Naive thymus-derived CD4-positive, alpha-beta T cell (primary cell): ENCODE measurements at regions not wholly inside any gene's neighbourhood (a gene's known extent, or its start where the extent isn't known, plus 50 kb on each side); places are given as distances from the start of the nearest gene placed in this dataset.
"Not testable (repeated sequence)": the region's sequence is repeated elsewhere in the genome, so short reads cannot be mapped to it uniquely, and the experiment has no call there.

Source experiments
- ATAC-seq: fragments of 150-1000 bp; cut with Tn5 transposase; 2 replicates; pipeline ENCODE4 v1.10.0; 2021; ENCODE audit warnings: mild to moderate bottlenecking, moderate library complexity
- CTCF ChIA-PET: fragments of 350-600 bp; sonication (Branson Sonifier 250); formaldehyde crosslinking; loops from one replicate; lab custom pipeline; 2021; ENCODE audit warnings: antibody characterized with exemption; lab: Charles Lee
- POLR2A ChIA-PET: fragments of 350-600 bp; sonication (Branson Sonifier 250); formaldehyde crosslinking; loops from one replicate; lab custom pipeline; 2021; ENCODE audit warnings: antibody characterized with exemption, inconsistent platforms; lab: Charles Lee
- DNase-seq, 9 donors: peaks; one replicate each; pipeline versions ENCODE4 v3.0.0 to v3.0.0-alpha.2; 2020 to 2022; ENCODE audit warnings: mixed read lengths in 1 of 9
- H3K27ac ChIP-seq: one replicate; pipeline ENCODE4 v1.7.0; 2013; ENCODE audit warnings: mild to moderate bottlenecking, low read depth, low read length, moderate library complexity
- H3K27me3 ChIP-seq, 2 donors: one replicate each; pipeline ENCODE4 v1.7.0; 2013; ENCODE audit warnings: low read length in 2 of 2, mild to moderate bottlenecking in 2 of 2, moderate library complexity in 2 of 2; ENCODE audit not compliant: control insufficient read depth in 2 of 2, insufficient read depth in 2 of 2
- H3K36me3 ChIP-seq, 3 experiments: 1 replicate in 2 of 3; 2 replicates in 1 of 3; pipeline ENCODE4 v1.7.0; 2013; ENCODE audit warnings: low read length in 3 of 3, mild to moderate bottlenecking in 3 of 3, moderate library complexity in 1 of 3; ENCODE audit not compliant: insufficient read depth in 3 of 3, control insufficient read depth in 2 of 3
- H3K4me1 ChIP-seq, 2 donors: one replicate each; pipeline ENCODE4 v1.7.0; 2013; ENCODE audit warnings: low read length in 2 of 2, mild to moderate bottlenecking in 2 of 2, moderate library complexity in 1 of 2; ENCODE audit not compliant: control insufficient read depth in 2 of 2, insufficient read depth in 2 of 2
- H3K4me3 ChIP-seq: 2 replicates; pipeline ENCODE4 v1.7.0; 2013; ENCODE audit warnings: mild to moderate bottlenecking, low read length
- H3K9me3 ChIP-seq, 3 experiments: 1 replicate in 2 of 3; 2 replicates in 1 of 3; pipeline ENCODE4 v1.7.0; 2013; ENCODE audit warnings: low read length in 3 of 3; ENCODE audit not compliant: control insufficient read depth in 2 of 3
- H3K27ac Mint-ChIP-seq, 9 donors: one replicate each; pipeline ENCODE4 v1.8.0; 2020 to 2022; ENCODE audit warnings: mixed read lengths in 9 of 9, mild to moderate bottlenecking in 8 of 9, moderate library complexity in 5 of 9, inconsistent platforms in 2 of 9
- H3K27me3 Mint-ChIP-seq, 5 donors: one replicate each; pipeline ENCODE4 v1.8.0; 2021 to 2022; ENCODE audit warnings: mixed read lengths in 5 of 5, mild to moderate bottlenecking in 1 of 5
- H3K36me3 Mint-ChIP-seq, 5 donors: one replicate each; pipeline ENCODE4 v1.8.0; 2020 to 2022; ENCODE audit warnings: mixed read lengths in 5 of 5, mild to moderate bottlenecking in 3 of 5, inconsistent platforms in 1 of 5
- H3K4me1 Mint-ChIP-seq, 7 donors: one replicate each; pipeline ENCODE4 v1.8.0; 2020 to 2022; ENCODE audit warnings: mixed read lengths in 7 of 7, mild to moderate bottlenecking in 3 of 7, inconsistent platforms in 1 of 7
- H3K4me3 Mint-ChIP-seq, 10 donors: one replicate each; pipeline ENCODE4 v1.8.0; 2020 to 2022; ENCODE audit warnings: mild to moderate bottlenecking in 10 of 10, mixed read lengths in 10 of 10, moderate library complexity in 6 of 10, inconsistent platforms in 2 of 10
- H3K9me3 Mint-ChIP-seq, 11 donors: one replicate each; pipeline ENCODE4 v1.8.0; 2020 to 2022; ENCODE audit warnings: mixed read lengths in 11 of 11, mild to moderate bottlenecking in 4 of 11, inconsistent platforms in 1 of 11, moderate library complexity in 1 of 11
- intact Hi-C, 2 donors: fragments of 100-400 bp; cut with micrococcal nuclease; formaldehyde crosslinking; loops; one replicate each; pipeline ENCODE4 v1.15.1; 2023

DNA sequence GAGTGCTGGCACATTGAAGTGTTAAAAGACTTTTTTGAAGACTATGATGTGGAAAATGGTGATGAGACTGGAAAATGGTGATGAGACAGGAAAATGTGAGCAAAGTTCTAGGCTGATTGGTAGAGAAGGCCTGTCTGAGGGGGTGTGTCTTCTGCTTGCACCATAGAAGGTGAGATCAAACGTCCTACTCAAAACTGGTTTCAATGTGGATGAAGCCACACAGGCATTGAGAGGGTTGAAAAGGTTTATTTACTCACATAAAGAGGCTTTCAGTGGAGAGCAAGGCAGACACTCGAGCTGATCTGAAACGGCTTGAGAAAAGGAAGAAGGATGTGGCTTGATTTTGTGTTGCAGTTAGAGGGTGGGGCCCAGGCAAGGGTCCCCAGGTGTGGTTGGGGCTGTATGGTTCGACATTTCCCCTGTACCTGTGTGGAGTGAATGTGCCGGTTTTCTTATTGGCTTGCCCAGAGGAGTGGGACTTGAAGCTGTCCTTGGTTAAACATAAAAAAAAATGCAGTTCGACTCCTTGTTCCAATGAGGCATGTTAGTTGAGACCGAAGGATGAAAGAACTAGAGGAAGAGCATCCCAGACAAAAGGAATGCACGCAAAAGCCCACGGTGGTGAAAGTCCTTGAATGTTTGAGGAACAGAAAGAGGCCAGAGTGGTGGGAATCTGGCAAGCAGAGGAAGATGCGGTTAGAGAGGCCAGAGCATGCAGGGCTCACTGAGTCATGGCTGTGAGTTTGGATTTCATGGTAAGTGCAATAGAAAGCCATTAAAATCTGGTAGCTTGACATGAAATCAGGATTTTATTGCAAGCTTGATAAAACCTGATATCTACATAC, 172.3 kb downstream of the EPM2A start:
- peaks cover 0 to 13% (median 0%) of the 10 kb centered on the region in 5 donors for H3K27me3 Mint-ChIP-seq
- no peak overlapping the region for H3K27ac Mint-ChIP-seq
- Histone ChIP-seq H3K4me1 (no peaks in the 10 kb centered on the region), H3K27ac (no peak overlapping the region), H3K9me3 (no peaks in the 10 kb centered on the region), H3K4me3 (no peak overlapping the region), H3K36me3 (no peaks in the 10 kb centered on the region), H3K27me3 (no peaks in the 10 kb centered on the region)
- CTCF ChIA-PET = no interaction called here
- DNase-seq (no peak), ATAC-seq (no peak)
- POLR2A ChIA-PET = no interaction called here
- H3K4me3 Mint-ChIP-seq = no peak overlapping the region
- peaks cover 0 to 3% (median 0%) of the 10 kb centered on the region in 5 donors for H3K36me3 Mint-ChIP-seq
- no peaks in the 10 kb centered on the region for H3K4me1 Mint-ChIP-seq
- peaks cover 0 to 7% (median 0%) of the 10 kb centered on the region in 11 donors for H3K9me3 Mint-ChIP-seq
- intact Hi-C loops = no loop called here

- H3K4me3 Mint-ChIP-seq = no peak overlapping the region
- peaks cover 0 to 3% (median 0%) of the 10 kb centered on the region in 5 donors for H3K36me3 Mint-ChIP-seq
- Histone ChIP-seq H3K36me3 (no peaks in the 10 kb centered on the region), H3K4me3 (no peak overlapping the region), H3K27ac (no peak overlapping the region), H3K4me1 (no peaks in the 10 kb centered on the region), H3K27me3 (peaks cover 0 to 3% of the 10 kb centered on the region in 2 donors), H3K9me3 (no peaks in the 10 kb centered on the region)
- DNase-seq (no peak), ATAC-seq (no peak)
- peaks cover 0 to 7% (median 0%) of the 10 kb centered on the region in 11 donors for H3K9me3 Mint-ChIP-seq
- H3K27ac Mint-ChIP-seq = no peak overlapping the region
- H3K27me3 Mint-ChIP-seq = peaks cover 0 to 13% (median 4%) of the 10 kb centered on the region in 5 donors
- H3K4me1 Mint-ChIP-seq = no peaks in the 10 kb centered on the region
- CTCF ChIA-PET = no interaction called here
- POLR2A ChIA-PET = no interaction called here
- intact Hi-C loops = no loop called here
These were observed 170.8 kb downstream of the EPM2A start for GRCh38 chr6:145564553-145564952.

DNA sequence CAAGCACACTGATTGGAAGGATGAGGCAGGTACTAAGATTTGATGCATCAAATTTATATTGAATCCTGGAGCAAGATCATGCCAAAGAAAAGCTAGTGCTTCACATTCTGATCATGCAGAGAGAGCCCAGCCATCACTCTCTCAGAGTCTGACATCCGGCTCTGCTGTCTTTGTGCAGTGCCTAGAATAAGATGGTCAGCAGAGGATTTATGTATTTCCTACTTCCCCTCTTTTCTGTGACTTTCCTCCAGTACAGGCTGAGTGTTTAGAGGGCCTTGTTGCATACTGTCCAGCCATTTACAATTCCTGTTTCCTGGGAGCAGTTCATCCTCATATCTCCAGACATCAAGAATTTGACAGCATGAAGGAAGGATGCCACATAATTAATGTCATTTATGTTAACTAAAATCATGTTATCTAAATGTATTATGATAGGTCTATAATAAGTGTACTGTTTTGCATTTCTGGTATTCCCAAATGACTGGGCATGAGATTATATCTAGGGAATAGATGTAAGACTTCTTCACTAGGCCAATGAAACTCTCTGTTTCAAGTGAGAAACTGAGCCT, 167.6 kb downstream of the EPM2A start:
- no peak overlapping the region for H3K4me3 Mint-ChIP-seq

GRCh38 chr6:145569140-145569539, 166.2 kb downstream of the EPM2A start:
- no peak overlapping the region for H3K27ac Mint-ChIP-seq
- H3K27me3 Mint-ChIP-seq = peaks cover 0 to 13% (median 0%) of the 10 kb centered on the region in 5 donors
- H3K9me3 Mint-ChIP-seq = peaks cover 0 to 3% (median 1%) of the 10 kb centered on the region in 11 donors
- Histone ChIP-seq H3K36me3 (no peaks in the 10 kb centered on the region), H3K27me3 (peaks cover 0 to 3% of the 10 kb centered on the region in 2 donors), H3K4me3 (no peak overlapping the region), H3K9me3 (no peaks in the 10 kb centered on the region), H3K27ac (no peak overlapping the region), H3K4me1 (no peaks in the 10 kb centered on the region)
- intact Hi-C loops = no loop called here
- H3K4me1 Mint-ChIP-seq = no peaks in the 10 kb centered on the region
- H3K36me3 Mint-ChIP-seq = peaks cover 0 to 1% (median 0%) of the 10 kb centered on the region in 5 donors
- ATAC-seq = no peak
- H3K4me3 Mint-ChIP-seq = no peak overlapping the region
- CTCF ChIA-PET = no interaction called here
- DNase-seq = no peak
- POLR2A ChIA-PET = no interaction called here

More for the DNA sequence above, 167.6 kb downstream of the EPM2A start:
- intact Hi-C loops = no loop called here
- CTCF ChIA-PET = no interaction called here
- Mint-ChIP-seq H3K36me3 (peaks cover 0 to 1% (median 0%) of the 10 kb centered on the region in 5 donors), H3K9me3 (peaks cover 0 to 5% (median 0%) of the 10 kb centered on the region in 11 donors), H3K27me3 (peaks cover 0 to 13% (median 4%) of the 10 kb centered on the region in 5 donors), H3K27ac (no peak overlapping the region), H3K4me1 (no peaks in the 10 kb centered on the region)
- POLR2A ChIA-PET = no interaction called here
- Histone ChIP-seq H3K36me3 (no peaks in the 10 kb centered on the region), H3K27ac (no peak overlapping the region), H3K4me3 (no peak overlapping the region), H3K27me3 (peaks cover 0 to 3% of the 10 kb centered on the region in 2 donors), H3K4me1 (no peaks in the 10 kb centered on the region), H3K9me3 (no peaks in the 10 kb centered on the region)
- ATAC-seq (no peak), DNase-seq (no peak)

DNA sequence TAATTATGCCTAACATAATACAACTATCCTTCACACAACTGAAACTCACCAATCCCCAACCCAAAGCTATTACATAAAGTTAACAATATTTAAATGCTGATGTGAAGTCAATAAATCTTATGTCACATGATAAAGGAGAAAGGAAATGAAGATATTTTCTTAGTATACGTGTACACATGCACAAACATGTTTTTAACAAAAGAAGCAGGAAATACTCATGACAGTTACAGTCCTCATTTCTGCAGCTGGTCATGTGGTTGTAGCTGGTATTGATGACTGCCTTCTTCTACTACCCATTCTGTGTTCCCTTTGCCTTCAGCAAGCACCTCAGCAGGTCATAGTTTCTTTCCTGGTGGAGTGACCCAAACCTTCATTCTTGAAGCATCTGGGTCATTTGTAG, 165.0 kb downstream of the EPM2A start:
- DNase-seq, H3K36me3 ChIP-seq, ATAC-seq, intact Hi-C loops, H3K27ac ChIP-seq, H3K27me3 ChIP-seq, H3K9me3 ChIP-seq, POLR2A ChIA-PET, H3K4me1 ChIP-seq, CTCF ChIA-PET, H3K4me3 ChIP-seq, H3K36me3 Mint-ChIP-seq, H3K4me1 Mint-ChIP-seq, H3K27ac Mint-ChIP-seq, H3K4me3 Mint-ChIP-seq: not testable (repeated sequence)
- Mint-ChIP-seq H3K27me3 (peaks cover 0 to 13% (median 0%) of the 10 kb centered on the region in 5 donors), H3K9me3 (peaks cover under 1 to 15% (median 9%) of the 10 kb centered on the region in 11 donors)

DNA sequence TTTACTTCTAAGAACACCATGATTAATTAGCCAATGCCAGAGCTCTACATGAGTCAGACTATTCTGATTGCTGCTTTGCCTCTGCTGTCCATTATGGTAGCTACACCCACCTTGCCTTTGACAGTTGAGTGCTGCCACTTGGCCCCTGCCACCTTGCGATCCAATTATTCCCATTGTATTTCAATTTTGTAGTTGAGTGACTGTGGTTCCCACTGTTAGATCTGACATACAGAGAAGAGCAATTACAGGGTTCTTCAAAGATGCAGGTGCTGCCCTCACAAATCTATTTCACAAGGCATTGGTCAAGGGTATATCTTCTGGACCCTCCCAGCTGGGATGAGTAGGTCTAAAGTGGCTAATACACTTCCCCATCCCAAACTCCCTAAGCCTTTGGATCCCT, 161.1 kb downstream of the EPM2A start:
- H3K27me3 ChIP-seq, intact Hi-C loops, H3K4me3 ChIP-seq, DNase-seq, H3K27ac Mint-ChIP-seq, H3K9me3 ChIP-seq, H3K36me3 ChIP-seq, H3K4me1 ChIP-seq, H3K27ac ChIP-seq, H3K27me3 Mint-ChIP-seq, CTCF ChIA-PET, ATAC-seq, POLR2A ChIA-PET, H3K4me1 Mint-ChIP-seq, H3K4me3 Mint-ChIP-seq: not testable (repeated sequence)
- H3K36me3 Mint-ChIP-seq = peaks cover 0 to 12% (median 0%) of the 10 kb centered on the region in 5 donors
- peaks cover 7 to 55% (median 28%) of the 10 kb centered on the region in 11 donors for H3K9me3 Mint-ChIP-seq
